B cell (primary cell): ENCODE measurements at regions not wholly inside any gene's neighbourhood (a gene's known extent, or its start where the extent isn't known, plus 50 kb on each side); places are given as distances from the start of the nearest gene placed in this dataset.

Experiments used
- ATAC-seq: fragments of 200-7000 bp; cut with Tn5 transposase; one replicate; pipeline ENCODE4 v1.10.0; 2021; ENCODE audit warnings: low read depth, mild to moderate bottlenecking, moderate number of reproducible peaks, moderate library complexity
- CTCF ChIA-PET: fragments of 350-600 bp; sonication (Branson Sonifier 250); formaldehyde crosslinking; loops from one replicate; lab custom pipeline; 2021; ENCODE audit warnings: antibody characterized with exemption, inconsistent platforms; lab: Charles Lee
- POLR2A ChIA-PET: fragments of 350-600 bp; sonication (Branson Sonifier 250); formaldehyde crosslinking; loops from one replicate; lab custom pipeline; 2021; ENCODE audit warnings: antibody characterized with exemption; lab: Charles Lee
- DNase-seq: peaks from one replicate; pipeline ENCODE4 v3.0.0; 2013
- H2AFZ ChIP-seq: 2 replicates; pipeline ENCODE4 v1.6.1; 2012; ENCODE audit warnings: mild to moderate bottlenecking, low read depth, low read length; ENCODE audit not compliant: insufficient read depth, poor library complexity, severe bottlenecking
- H3K27ac ChIP-seq, 2 donors: 1 replicate in 1 of 2; 2 replicates in 1 of 2; pipeline ENCODE4 v1.5.1; 2012 to 2013; ENCODE audit warnings: low read length in 2 of 2, mild to moderate bottlenecking in 2 of 2, moderate library complexity in 1 of 2
- H3K27me3 ChIP-seq, 4 experiments: fragments of 200-600 bp in 1 of 4; sonication (generic) in 1 of 4; replicated peaks in 1 of 4; 1 replicate in 2 of 4; 2 replicates in 2 of 4; pipeline versions ENCODE4 v1.6.1 to v1.7.0; 2013 to 2016; ENCODE audit warnings: low read length in 3 of 4, mild to moderate bottlenecking in 2 of 4, mixed read lengths in 1 of 4, moderate library complexity in 1 of 4; ENCODE audit not compliant: insufficient read depth in 4 of 4, control insufficient read depth in 3 of 4; ENCODE audit errors: control extremely low read depth in 1 of 4
- H3K36me3 ChIP-seq, 2 experiments: replicated peaks in 1 of 2; 1 replicate in 1 of 2; 2 replicates in 1 of 2; pipeline versions ENCODE4 v1.6.1 to v1.7.1; 2013; ENCODE audit warnings: low read length in 1 of 2; ENCODE audit not compliant: insufficient read depth in 2 of 2, control insufficient read depth in 1 of 2; ENCODE audit errors: control extremely low read depth in 1 of 2, extremely low read depth in 1 of 2
- H3K4me1 ChIP-seq, 2 donors: fragments of 200-600 bp in 1 of 2; sonication (generic) in 1 of 2; 1 replicate in 1 of 2; 2 replicates in 1 of 2; pipeline versions ENCODE4 v1.5.1 to v1.6.1; 2013 to 2017; ENCODE audit warnings: low read length in 2 of 2; ENCODE audit not compliant: control insufficient read depth in 2 of 2, insufficient read depth in 2 of 2
- H3K4me2 ChIP-seq: replicated peaks from 2 replicates; pipeline ENCODE3; 2012; ENCODE audit warnings: mild to moderate bottlenecking, low read depth, low read length; ENCODE audit not compliant: poor library complexity, severe bottlenecking
- H3K4me3 ChIP-seq, 5 experiments: fragments of 200-600 bp in 1 of 5; sonication (generic) in 1 of 5; 1 replicate in 3 of 5; 2 replicates in 2 of 5; pipeline versions ENCODE4 v1.5.1 to v1.7.0; 2011 to 2016; ENCODE audit warnings: low read length in 4 of 5, mild to moderate bottlenecking in 4 of 5, low read depth in 2 of 5, control low read depth in 1 of 5, moderate library complexity in 1 of 5; ENCODE audit not compliant: insufficient read depth in 1 of 5; ENCODE audit errors: control extremely low read depth in 1 of 5, extremely low read depth in 1 of 5
- H3K79me2 ChIP-seq: fragments of 200-600 bp; sonication (generic); one replicate; pipeline ENCODE4 v1.6.0; 2016; ENCODE audit warnings: low read length; ENCODE audit not compliant: control insufficient read depth, insufficient read depth
- H3K9ac ChIP-seq: fragments of 200-600 bp; sonication (generic); 2 replicates; pipeline ENCODE4 v1.6.1; 2017; ENCODE audit warnings: mild to moderate bottlenecking, low read length, moderate library complexity
- H3K9me3 ChIP-seq, 3 donors: one replicate each; pipeline versions ENCODE4 v1.6.1 to v1.7.1; 2013; ENCODE audit warnings: low read length in 2 of 3; ENCODE audit not compliant: control insufficient read depth in 2 of 3, insufficient read depth in 1 of 3; ENCODE audit errors: control extremely low read depth in 1 of 3
- H4K20me1 ChIP-seq: 2 replicates; pipeline ENCODE4 v1.6.0; 2012; ENCODE audit warnings: mild to moderate bottlenecking, low read length; ENCODE audit not compliant: insufficient read depth, control insufficient read depth, poor library complexity, severe bottlenecking
- H3K27ac Mint-ChIP-seq: one replicate; pipeline ENCODE4 v1.8.0; 2021; ENCODE audit warnings: mixed read lengths
- H3K27me3 Mint-ChIP-seq: one replicate; pipeline ENCODE4 v1.8.0; 2021; ENCODE audit warnings: mixed read lengths
- H3K4me1 Mint-ChIP-seq: one replicate; pipeline ENCODE4 v1.8.0; 2021; ENCODE audit warnings: mixed read lengths
- H3K4me3 Mint-ChIP-seq: one replicate; pipeline ENCODE4 v1.8.0; 2021; ENCODE audit warnings: mixed read lengths
- H3K9me3 Mint-ChIP-seq: one replicate; pipeline ENCODE4 v1.8.0; 2022; ENCODE audit warnings: mixed read lengths; ENCODE audit not compliant: insufficient read depth
- EZH2 ChIP-seq: IDR thresholded peaks from 2 replicates; pipeline ENCODE4 v1.6.1; 2012; ENCODE audit warnings: borderline replicate concordance, low read depth, mild to moderate bottlenecking, moderate library complexity, low read length; ENCODE audit not compliant: insufficient read depth, poor library complexity, severe bottlenecking
- WGBS: methylation state at CpG from one replicate; pipeline ENCODE4 v1.1.5; 2013; ENCODE audit warnings: missing lambda C conversion rate; ENCODE audit not compliant: insufficient coverage; 5-methylcytosine and 5-hydroxymethylcytosine counted together
- intact Hi-C: fragments of 100-400 bp; cut with micrococcal nuclease; formaldehyde crosslinking; loops from one replicate; pipeline ENCODE4 v1.10.0; 2022
- TF ChIP-seq, protein P1 (sequence below): fragments of 200-600 bp; IDR thresholded peaks from one replicate; pipeline ENCODE4 v1.8.0; 2022; ENCODE audit warnings: antibody characterized with exemption, mild to moderate bottlenecking

DNA sequence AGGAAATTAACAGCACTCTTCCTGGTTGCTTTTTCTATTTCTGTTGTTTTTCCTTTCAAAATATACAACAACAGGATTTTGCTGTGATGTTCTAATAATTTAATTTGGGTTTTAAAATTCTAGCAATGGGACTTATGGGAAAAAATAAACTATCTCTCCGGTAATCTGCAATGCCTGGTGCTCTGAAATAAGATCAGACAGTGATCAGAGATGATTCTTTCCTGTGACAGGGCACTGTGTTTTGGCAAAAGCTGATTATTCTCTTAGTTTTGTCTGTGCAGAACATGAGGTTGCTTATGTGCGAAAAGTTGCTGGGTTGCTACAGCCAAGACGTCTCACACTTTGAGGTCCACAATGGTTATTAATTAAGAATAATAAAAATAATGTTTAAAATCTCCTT lies 291.7 kb downstream of the FBXO8 start:
- no peak overlapping the region for H3K27ac Mint-ChIP-seq
- no peak for TF ChIP-seq EZH2
- TF ChIP-seq, protein P1, sequence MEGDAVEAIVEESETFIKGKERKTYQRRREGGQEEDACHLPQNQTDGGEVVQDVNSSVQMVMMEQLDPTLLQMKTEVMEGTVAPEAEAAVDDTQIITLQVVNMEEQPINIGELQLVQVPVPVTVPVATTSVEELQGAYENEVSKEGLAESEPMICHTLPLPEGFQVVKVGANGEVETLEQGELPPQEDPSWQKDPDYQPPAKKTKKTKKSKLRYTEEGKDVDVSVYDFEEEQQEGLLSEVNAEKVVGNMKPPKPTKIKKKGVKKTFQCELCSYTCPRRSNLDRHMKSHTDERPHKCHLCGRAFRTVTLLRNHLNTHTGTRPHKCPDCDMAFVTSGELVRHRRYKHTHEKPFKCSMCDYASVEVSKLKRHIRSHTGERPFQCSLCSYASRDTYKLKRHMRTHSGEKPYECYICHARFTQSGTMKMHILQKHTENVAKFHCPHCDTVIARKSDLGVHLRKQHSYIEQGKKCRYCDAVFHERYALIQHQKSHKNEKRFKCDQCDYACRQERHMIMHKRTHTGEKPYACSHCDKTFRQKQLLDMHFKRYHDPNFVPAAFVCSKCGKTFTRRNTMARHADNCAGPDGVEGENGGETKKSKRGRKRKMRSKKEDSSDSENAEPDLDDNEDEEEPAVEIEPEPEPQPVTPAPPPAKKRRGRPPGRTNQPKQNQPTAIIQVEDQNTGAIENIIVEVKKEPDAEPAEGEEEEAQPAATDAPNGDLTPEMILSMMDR = no peak
- ChIA-PET CTCF (no interaction called here), POLR2A (no interaction called here)
- H3K9me3 Mint-ChIP-seq = no peaks in the 10 kb centered on the region
- Histone ChIP-seq H3K4me3 (no peak overlapping the region), H3K4me1 (no peaks in the 10 kb centered on the region), H2AFZ (no peak overlapping the region), H4K20me1 (no peaks in the 10 kb centered on the region), H3K27ac (no peak overlapping the region), H3K4me2 (no peak overlapping the region), H3K9ac (no peak overlapping the region), H3K27me3 (no peaks in the 10 kb centered on the region), H3K9me3 (no peaks in the 10 kb centered on the region), H3K36me3 (no peaks in the 10 kb centered on the region), H3K79me2 (no peaks in the 10 kb centered on the region)
- H3K4me3 Mint-ChIP-seq = no peak overlapping the region
- no peak for ATAC-seq
- no peaks in the 10 kb centered on the region for H3K4me1 Mint-ChIP-seq
- intact Hi-C loops = no loop called here
- DNase-seq = no peak
- peaks cover 3% of the 10 kb centered on the region for H3K27me3 Mint-ChIP-seq
- 100% methylated on average over 1 of the region's 3 CpGs for WGBS

DNA sequence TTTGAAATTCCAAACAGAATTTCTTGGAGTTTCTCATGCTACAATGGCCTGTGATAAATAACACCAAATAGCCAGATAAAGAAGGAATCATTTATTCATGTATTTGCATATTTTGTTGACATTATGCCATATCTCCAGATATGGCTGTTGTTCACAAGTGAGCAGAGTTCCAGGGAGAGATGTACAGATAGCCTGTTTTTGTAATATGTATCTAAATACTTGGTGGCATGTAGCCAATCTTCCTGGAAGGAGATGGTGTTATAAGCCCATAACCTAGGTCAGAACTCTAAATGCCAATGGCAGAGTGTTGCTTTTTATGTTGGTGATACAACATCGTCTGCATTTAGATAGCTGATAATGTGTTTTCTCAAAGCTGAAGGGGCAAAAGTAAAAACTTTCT lies 292.2 kb downstream of the FBXO8 start:
- Mint-ChIP-seq H3K27me3 (peaks cover 3% of the 10 kb centered on the region), H3K9me3 (no peaks in the 10 kb centered on the region), H3K4me3 (no peak overlapping the region), H3K27ac (no peak overlapping the region), H3K4me1 (no peaks in the 10 kb centered on the region)
- no peak for TF ChIP-seq EZH2
- TF ChIP-seq, protein P1 = no peak
- POLR2A ChIA-PET = no interaction called here
- DNase-seq = no peak
- WGBS = no CpG with 5 or more reads among the region's 1 CpG
- no peak overlapping the region for H3K27ac ChIP-seq
- H3K36me3 ChIP-seq = no peaks in the 10 kb centered on the region
- no peaks in the 10 kb centered on the region for H3K9me3 ChIP-seq
- no peaks in the 10 kb centered on the region for H4K20me1 ChIP-seq
- ATAC-seq = no peak
- no peak overlapping the region for H3K9ac ChIP-seq
- H3K4me1 ChIP-seq = no peaks in the 10 kb centered on the region
- H2AFZ ChIP-seq = no peak overlapping the region
- intact Hi-C loops = no loop called here
- CTCF ChIA-PET = no interaction called here
- no peaks in the 10 kb centered on the region for H3K79me2 ChIP-seq
- no peak overlapping the region for H3K4me3 ChIP-seq
- no peaks in the 10 kb centered on the region for H3K27me3 ChIP-seq
- no peak overlapping the region for H3K4me2 ChIP-seq
